GM20431 (cell line): ENCODE measurements at regions not wholly inside any gene's neighbourhood (a gene's known extent, or its start where the extent isn't known, plus 50 kb on each side); places are given as distances from the start of the nearest gene placed in this dataset.

Experiments
- in situ Hi-C: fragments of 300-500 bp; cut with MseI, MboI; formaldehyde crosslinking; loops from one replicate; pipeline ENCODE4 v1.15.0; 2020; ENCODE audit warnings: low sequenced_read_pairs; ENCODE audit not compliant: unreplicated experiment

DNA sequence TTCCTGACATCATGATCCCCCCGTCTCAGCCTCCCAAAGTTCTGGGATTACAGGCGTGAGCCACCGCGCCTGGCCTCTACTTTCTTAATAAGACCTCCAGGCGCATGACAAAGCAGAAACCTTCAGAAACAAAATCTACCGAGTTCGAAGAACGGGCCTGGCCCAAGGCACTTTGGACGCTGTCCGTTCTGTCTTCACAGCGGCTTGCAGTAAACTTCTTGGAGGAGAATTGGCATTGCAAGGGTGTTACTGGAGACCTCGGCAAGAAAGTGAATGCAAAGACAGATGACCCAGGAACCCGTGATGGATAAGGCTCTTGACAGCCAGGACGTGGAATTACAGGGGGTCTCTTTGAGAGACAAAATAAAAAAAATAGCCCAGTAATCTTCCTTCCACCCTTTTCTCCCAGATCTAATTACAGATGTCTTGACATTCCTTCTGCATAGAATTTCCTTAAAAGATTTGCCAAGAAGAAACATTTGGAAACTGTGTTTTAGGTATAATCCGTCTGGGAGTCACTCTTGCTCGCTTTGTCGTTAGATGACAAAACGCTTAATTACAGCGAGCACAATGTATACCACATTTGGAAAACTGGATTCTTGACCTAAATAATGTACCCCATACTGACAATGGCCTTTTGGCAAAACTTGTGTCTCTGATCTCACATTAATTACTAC is 83.2 kb upstream of the TBX3 start:
- in situ Hi-C loops, result no loop called here

DNA sequence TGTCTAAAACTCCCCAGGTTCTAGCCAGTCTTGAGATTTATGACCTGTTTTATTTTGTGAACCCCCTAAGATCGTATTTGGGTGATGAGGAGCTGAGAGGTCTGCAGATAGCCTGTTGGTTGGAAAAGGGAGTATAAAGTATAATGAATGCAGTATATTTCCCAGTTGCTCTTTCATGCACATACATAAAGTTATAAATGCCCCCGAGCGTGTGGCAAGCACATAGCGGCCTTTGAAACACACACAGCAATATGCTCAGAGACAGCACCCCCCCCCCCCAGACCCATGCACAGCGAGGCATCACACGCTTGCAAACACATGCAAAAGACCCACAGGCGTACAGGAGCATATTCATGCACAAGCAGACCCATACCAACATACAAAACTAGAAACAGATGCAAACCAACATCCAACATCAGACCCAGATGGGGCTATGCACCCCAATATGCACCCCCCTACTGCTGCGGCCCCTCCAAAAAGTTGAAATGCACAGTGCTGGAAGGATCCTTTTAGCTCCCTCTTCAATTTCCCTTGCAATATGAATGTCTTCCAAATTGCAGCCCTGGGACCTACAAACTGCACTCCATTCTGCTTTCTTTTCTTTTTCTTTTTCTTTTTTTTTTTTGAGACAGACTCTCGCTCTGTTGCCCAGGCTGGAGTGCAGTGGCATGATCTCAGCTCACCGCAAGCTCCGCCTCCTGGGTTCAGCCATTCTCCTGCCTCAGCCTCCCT is 82.2 kb upstream of the TBX3 start:
- in situ Hi-C loops, result no loop called here

DNA sequence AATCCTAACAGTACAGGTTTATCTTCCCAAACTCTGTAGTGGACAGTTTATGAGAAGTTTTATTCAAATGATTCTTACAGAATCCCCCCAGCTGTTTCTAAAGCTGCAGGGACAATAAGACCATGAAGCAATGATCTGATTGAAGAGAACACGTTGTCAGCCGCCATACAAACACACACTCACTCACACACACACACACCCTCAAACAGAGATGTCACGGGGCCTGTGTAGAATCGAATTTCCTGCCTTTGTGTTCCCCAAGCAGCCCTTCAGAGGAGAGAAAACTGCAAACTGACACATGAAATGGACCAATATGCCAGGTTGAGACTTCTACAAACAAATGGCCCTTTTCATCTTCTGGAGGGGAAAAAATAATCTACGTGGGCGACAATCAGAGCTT is 80.5 kb upstream of the TBX3 start:
- in situ Hi-C loops, result no loop called here

DNA sequence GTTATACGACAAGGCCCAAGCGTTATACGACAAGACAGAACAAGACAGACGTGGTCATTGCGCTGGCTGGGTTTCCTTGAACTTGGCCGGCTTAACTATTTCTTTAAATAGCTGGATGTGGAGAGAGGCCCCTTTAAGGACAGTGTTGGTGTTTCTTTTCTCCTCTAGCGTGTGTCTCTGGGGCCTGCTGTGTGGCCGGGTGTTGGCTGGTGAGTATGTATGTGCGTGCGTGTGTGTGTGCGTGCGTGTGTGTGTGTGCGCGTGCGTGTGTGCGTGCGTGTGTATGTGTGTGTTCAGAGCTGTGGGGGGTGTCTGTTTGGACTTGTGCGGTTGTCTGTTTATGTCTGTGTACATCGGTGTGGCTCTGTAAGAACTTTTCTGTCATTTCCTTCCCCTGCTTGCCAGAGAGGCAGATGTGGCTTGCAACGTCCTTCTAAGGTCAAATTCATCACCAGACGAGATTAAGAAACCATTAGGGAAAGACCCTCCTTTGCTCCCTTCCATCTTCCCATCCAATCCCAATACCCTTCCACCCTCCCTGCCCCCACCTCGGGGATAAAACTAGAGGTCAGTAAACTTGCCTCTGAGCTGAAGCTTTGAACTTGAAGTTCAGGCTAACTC is 78.6 kb upstream of the TBX3 start:
- in situ Hi-C loops, result no loop called here

DNA sequence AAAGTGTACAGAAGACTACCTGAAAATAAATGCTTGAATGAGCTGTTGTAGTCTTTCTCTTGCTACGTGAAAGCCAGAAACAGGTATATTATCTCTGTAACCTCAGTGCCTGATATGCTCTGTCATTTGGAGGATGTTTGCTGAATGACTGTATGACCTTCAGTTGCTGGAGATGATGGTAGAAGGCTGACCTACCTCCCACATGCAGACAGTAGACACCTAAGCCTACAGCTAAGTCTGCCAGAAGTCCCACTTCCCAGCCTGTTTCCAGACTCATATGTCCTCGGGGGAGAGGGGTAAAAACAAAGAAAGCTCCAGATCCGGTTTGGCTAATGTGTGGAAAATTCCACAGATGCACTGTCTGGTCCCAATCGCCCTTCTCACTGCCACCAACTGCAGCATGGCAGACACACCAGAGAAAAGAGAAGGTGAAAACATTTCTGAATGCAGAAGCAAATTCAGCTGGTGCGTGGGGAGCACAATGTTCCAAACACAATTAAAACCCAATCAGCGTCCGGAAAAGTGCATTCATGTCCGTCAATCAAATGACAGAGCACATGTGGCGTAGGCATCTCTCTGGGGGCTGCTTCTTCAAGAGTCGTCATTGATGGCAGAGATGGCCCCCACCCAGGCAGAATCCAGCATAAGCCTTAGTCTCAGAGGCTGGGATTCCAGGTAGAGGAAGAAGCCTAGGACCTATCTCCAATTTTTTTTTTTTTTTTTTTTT is 76.3 kb upstream of the TBX3 start:
- in situ Hi-C loops, result no loop called here

DNA sequence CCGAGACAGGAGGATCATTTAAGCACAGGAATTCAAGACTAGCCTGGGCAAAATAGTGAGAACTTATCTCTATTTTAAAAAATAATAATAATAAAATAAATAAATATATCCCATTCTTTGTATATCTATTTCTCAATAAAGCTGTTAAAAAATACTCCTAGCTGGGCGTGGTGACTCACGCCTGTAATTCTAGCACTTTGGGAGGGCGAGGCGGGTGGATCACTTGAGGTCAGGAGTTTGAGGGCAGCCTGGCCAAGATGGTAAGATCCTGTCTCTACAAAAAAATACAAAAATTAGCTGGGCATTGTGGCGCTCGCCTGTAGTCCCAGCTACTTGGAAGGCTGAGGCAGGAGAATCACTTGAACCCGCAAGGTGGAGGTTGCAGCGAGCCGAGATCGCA is 75.7 kb upstream of the TBX3 start:
- in situ Hi-C loops, result no loop called here

DNA sequence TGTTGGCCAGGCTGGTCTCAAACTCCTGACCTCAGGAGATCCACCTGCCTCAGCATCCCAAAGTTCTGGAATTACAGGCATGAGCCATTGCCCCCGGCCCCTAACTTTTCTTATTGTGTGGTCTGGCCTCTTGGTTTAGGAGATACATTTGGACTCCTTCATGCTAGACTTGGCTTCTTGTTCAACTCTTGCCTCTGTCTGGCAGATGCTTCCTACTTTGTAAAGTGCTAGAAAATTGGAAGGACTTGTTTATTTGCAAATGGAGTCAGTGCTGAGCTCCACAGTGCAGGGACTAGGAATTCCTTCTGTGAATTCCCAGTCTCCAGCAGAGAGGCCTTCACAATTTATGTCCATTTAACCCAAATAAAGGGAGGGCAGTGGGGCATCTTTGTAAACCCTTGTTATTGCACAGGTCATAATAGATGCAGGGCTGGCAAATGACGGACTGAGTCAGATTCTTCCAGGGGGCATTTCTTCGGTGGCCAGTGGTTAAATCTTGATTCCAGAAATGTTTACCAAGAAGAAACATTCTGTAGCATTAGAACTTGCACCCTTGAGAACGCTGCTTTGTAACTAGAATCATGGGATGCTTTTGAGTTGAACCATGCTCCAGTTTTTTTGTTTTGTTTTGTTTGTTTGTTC is 73.8 kb upstream of the TBX3 start:
- in situ Hi-C loops, result no loop called here

DNA sequence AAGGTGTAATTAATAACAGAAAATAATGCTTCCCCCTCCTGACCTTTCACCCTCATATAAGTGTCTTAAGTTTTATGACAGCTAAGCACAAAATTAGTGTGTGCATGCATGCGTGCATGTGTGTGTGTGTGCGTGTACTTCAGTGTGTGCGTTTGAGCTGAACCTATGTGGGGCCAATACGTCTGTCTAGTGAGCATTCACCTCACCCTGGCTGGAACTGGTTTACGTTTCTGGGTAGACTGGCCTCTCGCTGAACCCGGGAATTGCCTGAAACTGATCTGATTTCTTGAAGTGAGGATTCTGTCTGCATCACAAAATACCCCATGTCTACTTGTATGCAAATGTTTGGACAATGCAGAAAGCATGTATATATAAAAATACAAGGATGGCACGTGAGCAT is 68.2 kb upstream of the TBX3 start:
- in situ Hi-C loops, result no loop called here

DNA sequence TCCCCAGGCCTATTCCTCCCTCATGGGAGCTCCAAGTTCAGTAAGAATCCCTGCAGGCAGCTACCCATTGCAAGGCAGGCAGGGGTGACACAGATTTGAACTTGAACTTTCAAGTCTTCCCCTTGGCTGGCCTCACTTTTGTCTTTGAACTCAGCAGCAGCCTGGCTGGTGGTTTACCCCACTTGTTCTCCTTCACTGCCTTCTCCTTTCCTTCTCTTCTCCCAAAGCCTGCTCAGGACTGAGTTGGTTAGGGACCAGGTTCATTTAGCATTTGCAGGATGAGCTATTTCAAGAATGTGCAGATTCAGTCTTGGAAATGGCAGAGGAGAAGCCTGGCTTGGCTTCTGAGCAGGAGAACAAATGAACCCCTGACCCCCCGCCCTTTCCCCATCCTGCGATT is 67.7 kb upstream of the TBX3 start:
- in situ Hi-C loops, result no loop called here

DNA sequence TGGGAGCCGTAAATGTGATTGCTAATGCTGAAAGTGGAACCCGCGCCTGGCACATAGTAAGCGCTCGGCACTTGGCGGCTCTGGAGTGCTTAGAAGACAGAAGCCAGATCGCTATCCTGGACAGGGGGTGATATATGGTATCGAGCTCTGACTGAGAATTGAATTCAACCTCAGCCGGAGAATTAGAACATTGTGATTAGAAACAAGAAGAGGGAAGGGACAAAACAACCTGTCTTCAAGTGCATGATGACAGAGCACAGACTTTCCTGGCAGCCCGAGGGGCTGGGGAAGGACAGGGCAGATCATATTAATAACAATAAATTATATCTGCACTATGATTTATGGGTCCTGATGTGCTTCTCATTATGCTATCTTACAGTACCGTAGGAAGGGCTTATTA is 66.9 kb upstream of the TBX3 start:
- in situ Hi-C loops, result no loop called here

DNA sequence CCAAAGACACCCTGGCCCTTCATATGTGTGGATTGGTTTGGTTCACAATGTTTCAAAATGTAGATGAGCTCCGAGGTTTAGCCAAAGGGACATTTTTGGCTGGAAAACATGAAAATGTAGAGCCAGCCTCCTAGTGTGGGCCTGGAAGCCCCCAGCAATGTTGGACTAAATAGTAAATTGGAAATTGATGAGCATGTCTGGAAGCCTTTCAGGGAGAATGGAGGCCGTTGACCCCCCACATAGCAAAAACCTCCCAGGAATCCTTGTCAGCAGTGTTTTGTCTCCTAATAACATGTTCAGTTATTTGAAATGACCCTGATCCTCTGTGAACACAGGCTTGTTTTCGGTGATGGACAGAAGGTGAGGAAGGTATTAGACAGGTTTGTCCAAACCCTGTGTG is 65.1 kb upstream of the TBX3 start:
- in situ Hi-C loops, result no loop called here

DNA sequence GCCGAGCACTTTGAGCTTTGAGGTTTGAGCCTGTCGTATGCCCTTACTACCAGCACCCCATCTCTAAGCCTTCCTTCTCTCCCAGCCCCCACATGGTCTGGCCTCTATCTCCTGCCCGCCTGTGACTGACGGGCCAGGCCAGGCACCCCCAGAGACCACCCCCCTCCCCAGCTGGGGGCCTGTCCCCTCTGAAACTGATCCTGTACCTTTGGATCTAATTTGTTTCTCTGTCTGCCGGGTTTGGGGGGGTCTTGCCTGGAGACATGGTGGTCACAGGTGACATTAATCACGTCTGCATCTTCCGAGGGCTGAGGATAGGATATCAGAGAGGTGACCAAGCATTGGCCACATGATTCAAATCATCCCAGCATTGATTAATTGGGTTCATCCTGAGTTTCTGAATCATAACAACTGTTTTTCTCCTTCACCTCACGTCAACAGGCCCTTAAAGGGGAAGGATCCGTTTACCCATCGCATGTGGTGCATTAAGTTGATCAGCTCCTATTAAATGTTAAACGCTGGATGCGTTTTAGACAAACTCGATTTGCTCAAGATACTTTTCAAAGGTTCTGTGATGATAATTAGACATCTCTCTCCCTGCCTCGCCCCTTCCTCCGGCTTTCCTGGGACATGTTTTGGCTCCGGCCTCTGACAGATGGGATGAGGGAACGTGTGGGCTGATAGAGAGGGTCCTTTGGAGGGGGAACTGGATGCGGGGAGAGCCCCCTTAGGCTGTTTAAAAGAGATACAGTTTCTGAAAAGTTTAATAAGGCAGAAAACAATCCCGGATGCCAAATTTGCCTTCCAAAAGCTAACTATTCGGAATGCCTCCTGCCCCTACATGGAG is 63.3 kb upstream of the TBX3 start:
- in situ Hi-C loops, result no loop called here

DNA sequence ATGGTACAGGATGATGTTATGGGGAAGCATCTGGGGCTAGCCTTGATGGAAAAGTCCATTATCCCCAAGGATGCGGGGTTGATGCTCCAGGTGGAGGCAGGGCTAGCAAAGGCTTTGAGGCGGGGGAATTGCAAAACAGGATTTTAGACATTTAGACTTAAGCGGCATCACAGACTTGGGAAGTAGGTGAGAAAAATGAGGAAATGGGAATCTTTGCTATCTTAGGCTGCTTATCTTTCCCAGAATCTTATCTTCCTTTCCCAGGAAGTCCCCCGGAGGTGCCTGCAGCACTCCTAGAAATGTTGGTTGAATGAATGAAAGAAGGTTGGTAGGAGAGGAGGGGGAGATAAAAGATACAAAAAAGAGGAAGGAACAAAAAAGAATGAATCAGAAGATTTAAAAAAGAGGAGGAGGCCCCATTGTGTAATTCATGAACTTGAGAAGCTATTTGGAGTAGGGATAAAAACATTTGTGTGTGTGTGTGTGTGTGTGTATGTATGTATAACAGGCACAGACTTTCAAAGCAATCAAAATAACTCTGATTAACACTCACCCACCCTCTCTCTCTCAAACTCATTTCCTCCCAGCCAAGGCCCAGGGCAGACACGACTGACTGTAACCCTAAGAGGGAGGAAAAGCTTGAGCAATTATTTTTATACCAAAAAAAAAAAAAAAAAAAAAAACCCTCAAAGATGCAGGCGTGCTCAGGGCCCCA is 62.5 kb upstream of the TBX3 start:
- in situ Hi-C loops, result no loop called here

DNA sequence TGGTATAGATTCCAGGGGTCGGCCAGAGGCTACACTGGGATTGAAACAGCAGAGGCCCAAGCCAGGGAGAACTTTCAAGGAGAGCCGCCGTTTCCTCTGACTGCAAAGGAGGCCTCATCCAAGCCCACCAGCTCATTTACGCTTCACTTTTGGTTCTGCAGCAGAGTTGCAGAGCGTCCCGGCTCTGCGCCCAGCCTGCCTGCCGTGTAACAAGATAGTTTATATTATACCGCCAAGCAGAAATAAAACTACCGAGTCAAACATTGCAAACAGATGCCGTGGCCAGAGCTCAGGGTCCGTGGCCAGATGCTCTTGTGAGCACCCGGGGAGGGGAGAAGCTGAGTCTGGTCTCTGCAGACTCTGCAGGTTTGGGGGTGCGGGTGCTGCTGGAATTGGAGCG is 60.7 kb upstream of the TBX3 start:
- in situ Hi-C loops, result no loop called here

DNA sequence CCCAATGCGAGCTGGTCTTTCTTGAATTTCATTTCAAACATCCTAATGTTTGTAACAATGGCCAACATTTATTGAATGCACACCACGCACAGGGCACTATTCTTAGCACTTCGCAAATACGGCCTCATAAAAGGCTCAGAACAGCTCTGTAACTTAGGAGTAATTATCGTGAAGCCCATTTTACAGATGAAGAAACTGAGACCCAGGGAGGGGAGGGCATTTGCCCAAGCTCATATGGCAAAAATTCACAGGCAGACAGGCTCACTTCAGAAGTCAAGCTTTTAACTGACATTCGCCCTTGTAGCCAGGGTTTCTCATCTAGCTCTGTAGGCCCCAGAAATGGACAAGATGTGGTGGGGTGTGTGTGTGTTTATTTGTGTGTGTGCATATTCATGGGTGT is 60.3 kb upstream of the TBX3 start:
- in situ Hi-C loops, result no loop called here

DNA sequence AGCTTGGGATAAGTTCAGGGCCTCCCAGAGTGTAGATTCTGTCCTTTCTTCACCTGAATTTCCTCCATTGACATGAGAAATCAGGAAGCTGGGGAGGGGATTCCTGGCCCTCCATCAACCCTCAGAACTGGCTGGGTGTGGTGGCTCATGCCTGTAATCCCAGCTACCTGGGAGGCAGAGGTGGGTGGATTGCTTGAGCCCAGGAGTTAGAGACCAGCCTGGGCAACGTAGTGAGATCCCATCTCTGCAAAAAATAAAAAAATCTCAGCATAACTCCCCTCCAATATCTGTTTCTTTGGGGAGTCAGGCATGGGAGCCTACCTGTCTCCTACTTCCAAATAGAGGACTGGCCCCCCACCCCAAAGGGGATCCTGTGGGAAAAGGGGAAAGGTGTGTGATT is 59.8 kb upstream of the TBX3 start:
- in situ Hi-C loops, result no loop called here

DNA sequence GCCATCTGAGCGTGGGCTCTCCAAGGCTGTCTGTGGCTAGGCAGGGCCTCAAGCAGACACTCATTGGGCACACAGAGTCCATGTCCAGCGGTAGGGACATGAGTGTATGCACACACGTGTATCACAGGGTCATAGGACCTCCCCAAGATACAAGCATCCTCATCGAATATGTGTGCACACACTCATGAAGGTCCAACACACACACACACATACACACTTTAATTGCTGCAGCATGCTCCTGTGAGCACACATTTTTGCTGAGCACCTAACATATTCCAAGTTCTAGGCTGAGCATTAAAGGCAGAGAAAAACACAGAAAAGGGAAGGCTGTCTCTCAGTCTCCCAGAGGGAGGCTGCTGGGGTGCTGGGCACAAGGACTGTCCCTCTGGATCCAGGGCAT is 59.3 kb upstream of the TBX3 start:
- in situ Hi-C loops, result no loop called here

DNA sequence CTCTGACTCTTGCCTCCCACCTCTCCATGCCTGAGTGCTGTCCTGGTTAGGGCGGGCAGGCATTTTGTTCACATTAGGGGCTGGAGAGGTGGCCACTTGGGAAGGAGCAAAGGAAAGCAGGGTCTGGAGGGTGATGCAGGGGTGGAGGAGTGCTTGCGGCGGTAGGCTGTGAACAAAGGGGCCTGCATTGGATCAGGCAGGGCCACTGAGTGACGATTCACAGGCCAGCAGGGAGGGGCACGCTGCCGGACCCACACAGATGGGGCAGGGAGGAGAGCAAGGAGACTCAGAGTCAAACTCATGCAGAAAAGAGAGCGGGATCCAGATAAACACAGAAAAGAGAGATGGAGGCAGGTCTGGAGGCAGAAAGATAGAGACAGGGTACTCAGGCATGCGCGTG is 58.4 kb upstream of the TBX3 start:
- in situ Hi-C loops, result no loop called here

DNA sequence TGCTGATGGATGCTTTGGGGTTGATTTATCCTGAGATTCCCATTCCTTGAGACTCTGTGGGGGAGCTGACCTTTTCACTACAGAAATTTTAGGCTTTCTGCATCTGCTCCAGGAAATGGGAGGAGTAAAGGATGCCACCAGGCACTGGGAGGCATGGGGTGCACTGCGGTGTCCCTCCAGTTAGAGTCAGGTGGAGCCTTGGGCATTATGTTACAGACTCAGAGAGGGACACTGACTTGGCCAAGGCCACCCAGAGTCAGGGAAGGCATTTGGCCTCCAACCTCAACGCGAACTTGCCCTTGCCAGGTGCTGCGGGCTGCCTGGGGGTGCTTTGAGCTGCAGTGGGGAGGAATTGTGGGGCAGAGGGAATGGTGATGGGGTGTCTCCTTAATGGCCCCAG is 58.0 kb upstream of the TBX3 start:
- in situ Hi-C loops, result no loop called here
